IMR-90 (cell line): ENCODE measurements at regions not wholly inside any gene's neighbourhood (a gene's known extent, or its start where the extent isn't known, plus 50 kb on each side); places are given as distances from the start of the nearest gene placed in this dataset.

Experiments used
- ATAC-seq: fragments of 200-7000 bp; cut with Tn5 transposase; 2 replicates; pipeline ENCODE4 v1.9.1; 2020; ENCODE audit warnings: low read depth, mild to moderate bottlenecking, moderate library complexity
- BruUV-seq: library from RNA; stranded (reverse); fragments of 400-500 nt; replicated peaks from 2 replicates; lab custom pipeline; 2021; lab: Mats Ljungman, UMichigan
- CTCF ChIA-PET: fragments of 300-600 bp; formaldehyde crosslinking; extraction: SDS; loops from one replicate; lab custom pipeline; 2021; ENCODE audit warnings: antibody characterized with exemption; lab: Yijun Ruan, JAX
- POLR2A ChIA-PET: fragments of 300-600 bp; sonication (Branson Sonifier 250); formaldehyde crosslinking; loops from one replicate; lab custom pipeline; 2022; ENCODE audit warnings: antibody characterized with exemption; ENCODE audit not compliant: unreplicated experiment; lab: Charles Lee
- DNase-seq: peaks from one replicate; pipeline ENCODE4 v3.0.0; 2013
- H2AFZ ChIP-seq: replicated peaks from 2 replicates; pipeline ENCODE3; 2013; ENCODE audit warnings: low read length, mild to moderate bottlenecking; ENCODE audit not compliant: poor library complexity
- H2AK5ac ChIP-seq: 2 replicates; pipeline ENCODE4 v1.6.1; 2013; ENCODE audit warnings: low read depth, low read length, inconsistent platforms
- H2AK9ac ChIP-seq: replicated peaks from 2 replicates; pipeline ENCODE3; 2013; ENCODE audit warnings: mild to moderate bottlenecking, low read depth, low read length, moderate library complexity; ENCODE audit not compliant: poor library complexity
- H2BK120ac ChIP-seq: 2 replicates; pipeline ENCODE4 v1.6.1; 2013; ENCODE audit warnings: low read depth, low read length, inconsistent platforms
- H2BK15ac ChIP-seq: 3 replicates; pipeline ENCODE4 v1.6.1; 2013; ENCODE audit warnings: low read depth, low read length, inconsistent platforms
- H2BK20ac ChIP-seq: 2 replicates; pipeline ENCODE4 v1.6.1; 2013; ENCODE audit warnings: low read depth, mild to moderate bottlenecking, inconsistent platforms, low read length, moderate library complexity
- H2BK5ac ChIP-seq: 2 replicates; pipeline ENCODE4 v1.6.1; 2013; ENCODE audit warnings: mild to moderate bottlenecking, low read depth, low read length, inconsistent platforms; ENCODE audit not compliant: poor library complexity, severe bottlenecking
- H3K14ac ChIP-seq: replicated peaks from 2 replicates; pipeline ENCODE4 v1.6.1; 2013; ENCODE audit warnings: low read depth, low read length, inconsistent platforms
- H3K18ac ChIP-seq: 2 replicates; pipeline ENCODE4 v1.6.1; 2013; ENCODE audit warnings: low read depth, low read length, control low read depth
- H3K23ac ChIP-seq: 2 replicates; pipeline ENCODE4 v1.6.1; 2013; ENCODE audit warnings: low read depth, low read length, inconsistent platforms
- H3K27ac ChIP-seq: 2 replicates; pipeline ENCODE4 v1.5.1; 2013; ENCODE audit warnings: mild to moderate bottlenecking, control low read depth, low read length; ENCODE audit not compliant: insufficient read depth
- H3K27me3 ChIP-seq: 2 replicates; pipeline ENCODE4 v1.6.1; 2013; ENCODE audit warnings: low read length; ENCODE audit not compliant: control insufficient read depth, insufficient read depth
- H3K36me3 ChIP-seq: 2 replicates; pipeline ENCODE4 v1.6.1; 2013; ENCODE audit warnings: low read length, mixed read lengths; ENCODE audit not compliant: control insufficient read depth, insufficient read depth
- H3K4ac ChIP-seq: 2 replicates; pipeline ENCODE4 v1.6.1; 2013; ENCODE audit warnings: low read depth, low read length, inconsistent platforms
- H3K4me1 ChIP-seq: 2 replicates; pipeline ENCODE4 v1.6.1; 2013; ENCODE audit warnings: low read length, mixed read lengths; ENCODE audit not compliant: control insufficient read depth, insufficient read depth
- H3K4me2 ChIP-seq: 2 replicates; pipeline ENCODE4 v1.6.1; 2013; ENCODE audit warnings: low read depth, mild to moderate bottlenecking, control low read depth, low read length, moderate library complexity
- H3K4me3 ChIP-seq: 2 replicates; pipeline ENCODE4 v1.5.1; 2013; ENCODE audit warnings: low read depth, mild to moderate bottlenecking, control low read depth, low read length, moderate library complexity; ENCODE audit not compliant: insufficient read depth
- H3K56ac ChIP-seq: 2 replicates; pipeline ENCODE4 v1.6.1; 2013; ENCODE audit warnings: low read length, inconsistent platforms; ENCODE audit not compliant: insufficient read depth; ENCODE audit errors: extremely low read depth
- H3K79me1 ChIP-seq, 2 experiments: 2 replicates each; pipeline ENCODE4 v1.6.1; 2013; ENCODE audit warnings: low read length in 2 of 2, inconsistent platforms in 1 of 2, low read depth in 1 of 2
- H3K9ac ChIP-seq: 2 replicates; pipeline ENCODE4 v1.6.1; 2013; ENCODE audit warnings: low read depth, low read length, control low read depth
- H3K9me1 ChIP-seq: 2 replicates; pipeline ENCODE4 v1.6.1; 2013; ENCODE audit warnings: low read length, inconsistent platforms; ENCODE audit not compliant: insufficient read depth
- H3K9me3 ChIP-seq: 2 replicates; pipeline ENCODE4 v1.6.1; 2013; ENCODE audit warnings: low read length; ENCODE audit not compliant: control insufficient read depth, insufficient read depth
- H4K20me1 ChIP-seq: 2 replicates; pipeline ENCODE4 v1.6.1; 2013; ENCODE audit warnings: low read length, inconsistent platforms; ENCODE audit not compliant: insufficient read depth
- H4K5ac ChIP-seq: 2 replicates; pipeline ENCODE4 v1.6.1; 2013; ENCODE audit warnings: mild to moderate bottlenecking, low read depth, low read length, control low read depth
- H4K8ac ChIP-seq, 2 experiments: 2 replicates each; pipeline ENCODE4 v1.6.1; 2013; ENCODE audit warnings: low read depth in 2 of 2, low read length in 2 of 2, control low read depth in 1 of 2, inconsistent platforms in 1 of 2
- H4K91ac ChIP-seq: 2 replicates; pipeline ENCODE4 v1.6.1; 2013; ENCODE audit warnings: low read depth, low read length, inconsistent platforms; ENCODE audit not compliant: insufficient read depth
- BHLHE40 ChIP-seq: fragments of 150-350 bp; IDR thresholded peaks from 2 replicates; pipeline ENCODE4 v1.6.1; 2016; ENCODE audit warnings: mild to moderate bottlenecking, low read depth, low read length
- CEBPB ChIP-seq: IDR thresholded peaks from 2 replicates; pipeline ENCODE4 v1.6.1; 2012; ENCODE audit warnings: low read depth, low read length, improper control_type of control experiment
- CHD1 ChIP-seq: IDR thresholded peaks from 2 replicates; pipeline ENCODE4 v1.6.1; 2012; ENCODE audit warnings: low read depth, low read length, improper control_type of control experiment
- ELK1 ChIP-seq: fragments of 150-350 bp; IDR thresholded peaks from 2 replicates; pipeline ENCODE4 v1.6.1; 2016; ENCODE audit warnings: low read depth, mild to moderate bottlenecking, low read length, moderate library complexity, borderline replicate concordance
- FOS ChIP-seq: fragments of 150-350 bp; IDR thresholded peaks from 2 replicates; pipeline ENCODE4 v1.6.1; 2016; ENCODE audit warnings: low read depth, low read length
- MAFK ChIP-seq: IDR thresholded peaks from 2 replicates; pipeline ENCODE4 v1.6.1; 2012; ENCODE audit warnings: low read depth, low read length, improper control_type of control experiment
- MAZ ChIP-seq: IDR thresholded peaks from 2 replicates; pipeline ENCODE4 v1.6.1; 2012; ENCODE audit warnings: low read depth, mild to moderate bottlenecking, low read length, improper control_type of control experiment, moderate library complexity, borderline replicate concordance
- MXI1 ChIP-seq: IDR thresholded peaks from 2 replicates; pipeline ENCODE4 v1.6.1; 2012; ENCODE audit warnings: low read depth, mild to moderate bottlenecking, low read length, moderate library complexity, borderline replicate concordance
- NFE2L2 ChIP-seq: fragments of 150-350 bp; IDR thresholded peaks from 2 replicates; pipeline ENCODE4 v1.6.1; 2016; ENCODE audit warnings: low read depth, mild to moderate bottlenecking, low read length
- POLR2A ChIP-seq: IDR thresholded peaks from 2 replicates; pipeline ENCODE4 v1.6.1; 2012; ENCODE audit warnings: mild to moderate bottlenecking, low read depth, low read length
- RAD21 ChIP-seq: IDR thresholded peaks from 2 replicates; pipeline ENCODE4 v1.6.1; 2012; ENCODE audit warnings: low read length, improper control_type of control experiment
- RCOR1 ChIP-seq: IDR thresholded peaks from 2 replicates; pipeline ENCODE4 v1.6.1; 2012; ENCODE audit warnings: mild to moderate bottlenecking, low read length, improper control_type of control experiment; ENCODE audit not compliant: insufficient replicate concordance
- RFX5 ChIP-seq: IDR thresholded peaks from 2 replicates; pipeline ENCODE4 v1.8.0; 2012; ENCODE audit warnings: low read depth, mild to moderate bottlenecking, low read length, moderate library complexity
- SMC3 ChIP-seq: fragments of 150-350 bp; IDR thresholded peaks from 2 replicates; pipeline ENCODE4 v1.6.1; 2016; ENCODE audit warnings: low read depth, mild to moderate bottlenecking, antibody characterized with exemption, low read length, moderate library complexity
- WGBS, 2 experiments: methylation state at CpG; one replicate each; pipeline versions ENCODE4 v1.1.5 to v1.1.7; 2013; ENCODE audit warnings: missing lambda C conversion rate in 2 of 2; ENCODE audit not compliant: insufficient read length in 1 of 2; ENCODE audit errors: extremely low coverage in 2 of 2; 5-methylcytosine and 5-hydroxymethylcytosine counted together
- dilution Hi-C: fragments of 300-500 bp; cut with HindIII; formaldehyde crosslinking; loops from one replicate; pipeline ENCODE4 v1.14.3; 2018; ENCODE audit warnings: low sequenced_read_pairs; ENCODE audit not compliant: unreplicated experiment
- in situ Hi-C: fragments of 300-500 bp; cut with MboI; formaldehyde crosslinking; loops from 3 replicates; pipeline ENCODE4 v1.14.3; 2019; ENCODE audit warnings: low sequenced_read_pairs, inconsistent platforms, mixed read lengths
- intact Hi-C: fragments of 100-400 bp; cut with micrococcal nuclease; formaldehyde crosslinking; loops from 2 replicates; pipeline ENCODE4 v1.10.0; 2022
- TF ChIP-seq, protein P1 (sequence below): conservative IDR thresholded peaks from 2 replicates; pipeline ENCODE4 v1.5.1; 2012; ENCODE audit warnings: mild to moderate bottlenecking, low read depth, low read length, improper control_type of control experiment
- TF ChIP-seq, protein P2 (sequence below): fragments of 150-350 bp; IDR thresholded peaks from 2 replicates; pipeline ENCODE4 v1.6.1; 2017; ENCODE audit warnings: mild to moderate bottlenecking, antibody characterized with exemption, low read length, low read depth

DNA sequence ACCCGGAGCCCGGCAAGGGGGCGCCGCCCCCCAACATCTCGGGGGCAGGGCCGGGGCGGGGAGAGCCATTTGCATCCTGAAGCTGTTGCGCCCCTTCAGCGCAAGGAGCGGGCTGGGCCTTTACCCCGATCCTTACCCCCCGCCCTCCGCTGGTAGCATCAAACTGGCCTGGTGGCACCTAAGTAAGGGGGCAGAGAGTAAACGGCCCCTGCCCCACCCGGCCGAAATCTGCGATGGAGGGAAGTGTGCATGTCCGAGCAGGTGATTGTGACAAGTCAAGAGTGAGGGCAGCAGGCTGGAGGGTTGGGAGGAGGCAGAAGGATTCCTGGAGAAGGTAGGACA, 101.2 kb downstream of the ESM1 start:
- H3K9ac ChIP-seq: no peak overlapping the region
- no peak overlapping the region for H3K56ac ChIP-seq
- no peak overlapping the region; the same call in 1 of the 2 replicates for H2BK120ac ChIP-seq
- H4K8ac ChIP-seq: no peak overlapping the region
- POLR2A ChIA-PET: interaction anchor here (0.5 kb wide), 1 partner anchor 474 kb away, joined by 3 read pairs; no protein-coding TSS in a partner anchor
- in situ Hi-C loops: no loop called here
- no peak overlapping the region for H3K23ac ChIP-seq
- no peak overlapping the region for H4K91ac ChIP-seq
- peak overlapping the region; percentile 91 for H2AFZ ChIP-seq
- CTCF ChIA-PET: no interaction called here
- no peak overlapping the region for H3K4ac ChIP-seq
- H4K20me1 ChIP-seq: no peaks in the 10 kb centered on the region
- TF ChIP-seq ELK1 (no peak), SMC3 (no peak), RCOR1 (no peak), RAD21 (no peak), BHLHE40 (no peak), CHD1 (no peak), FOS (no peak), RFX5 (no peak), POLR2A (no peak), CEBPB (no peak), NFE2L2 (no peak), MAZ (no peak), MXI1 (no peak), MAFK (no peak)
- TF ChIP-seq, protein P1, sequence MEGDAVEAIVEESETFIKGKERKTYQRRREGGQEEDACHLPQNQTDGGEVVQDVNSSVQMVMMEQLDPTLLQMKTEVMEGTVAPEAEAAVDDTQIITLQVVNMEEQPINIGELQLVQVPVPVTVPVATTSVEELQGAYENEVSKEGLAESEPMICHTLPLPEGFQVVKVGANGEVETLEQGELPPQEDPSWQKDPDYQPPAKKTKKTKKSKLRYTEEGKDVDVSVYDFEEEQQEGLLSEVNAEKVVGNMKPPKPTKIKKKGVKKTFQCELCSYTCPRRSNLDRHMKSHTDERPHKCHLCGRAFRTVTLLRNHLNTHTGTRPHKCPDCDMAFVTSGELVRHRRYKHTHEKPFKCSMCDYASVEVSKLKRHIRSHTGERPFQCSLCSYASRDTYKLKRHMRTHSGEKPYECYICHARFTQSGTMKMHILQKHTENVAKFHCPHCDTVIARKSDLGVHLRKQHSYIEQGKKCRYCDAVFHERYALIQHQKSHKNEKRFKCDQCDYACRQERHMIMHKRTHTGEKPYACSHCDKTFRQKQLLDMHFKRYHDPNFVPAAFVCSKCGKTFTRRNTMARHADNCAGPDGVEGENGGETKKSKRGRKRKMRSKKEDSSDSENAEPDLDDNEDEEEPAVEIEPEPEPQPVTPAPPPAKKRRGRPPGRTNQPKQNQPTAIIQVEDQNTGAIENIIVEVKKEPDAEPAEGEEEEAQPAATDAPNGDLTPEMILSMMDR: no peak
- TF ChIP-seq, protein P2, sequence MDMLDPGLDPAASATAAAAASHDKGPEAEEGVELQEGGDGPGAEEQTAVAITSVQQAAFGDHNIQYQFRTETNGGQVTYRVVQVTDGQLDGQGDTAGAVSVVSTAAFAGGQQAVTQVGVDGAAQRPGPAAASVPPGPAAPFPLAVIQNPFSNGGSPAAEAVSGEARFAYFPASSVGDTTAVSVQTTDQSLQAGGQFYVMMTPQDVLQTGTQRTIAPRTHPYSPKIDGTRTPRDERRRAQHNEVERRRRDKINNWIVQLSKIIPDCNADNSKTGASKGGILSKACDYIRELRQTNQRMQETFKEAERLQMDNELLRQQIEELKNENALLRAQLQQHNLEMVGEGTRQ: no peak
- H3K4me2 ChIP-seq: peak overlapping the region; percentile 74; the same call in 1 of the 2 replicates
- peak overlapping the region; percentile 46; the same call in 1 of the 2 replicates for H2AK5ac ChIP-seq
- H3K4me1 ChIP-seq: peaks cover 5% of the 10 kb centered on the region; the same call in 1 of the 2 replicates
- 16% methylated on average over 10 of the region's 18 CpGs; no CpG with 5 or more reads in 1 of the 2 experiments for WGBS, 2 experiments
- dilution Hi-C loops: no loop called here
- DNase-seq: no peak
- H2BK20ac ChIP-seq: no peak overlapping the region
- BruUV-seq: no TSS peak
- H2AK9ac ChIP-seq: peak overlapping the region; percentile 9
- peak overlapping the region; percentile 30; the same call in 1 of the 2 replicates for H3K4me3 ChIP-seq
- no peak overlapping the region; the same call in 1 of the 2 replicates for H3K18ac ChIP-seq
- no peak overlapping the region for H3K14ac ChIP-seq
- H3K36me3 ChIP-seq: no peaks in the 10 kb centered on the region
- H4K5ac ChIP-seq: no peak overlapping the region
- H3K9me1 ChIP-seq: no peaks in the 10 kb centered on the region
- no peak overlapping the region for H2BK5ac ChIP-seq
- ATAC-seq: no peak
- H3K79me1 ChIP-seq: no peaks in the 10 kb centered on the region
- intact Hi-C loops: no loop called here
- H3K27ac ChIP-seq: no peak overlapping the region
- no peaks in the 10 kb centered on the region for H3K9me3 ChIP-seq
- H2BK15ac ChIP-seq: peak overlapping the region; percentile 11; the same call in 1 of the 3 replicates
- H3K27me3 ChIP-seq: peaks cover 16% of the 10 kb centered on the region
